Small intestine (tissue), 7 donors: ENCODE measurements at regions not wholly inside any gene's neighbourhood (a gene's known extent, or its start where the extent isn't known, plus 50 kb on each side); places are given as distances from the start of the nearest gene placed in this dataset.

ENCODE experiments used
- DNase-seq, 2 donors: peaks; one replicate each; pipeline versions ENCODE4 v3.0.0 to v3.0.0-alpha.2; 2013
- FAIRE-seq: peaks from 2 replicates; lab custom pipeline; 2012; peaks lifted over from hg19 to GRCh38; lab: Jason Lieb, UNC
- H3K27ac ChIP-seq, 3 donors: one replicate each; pipeline ENCODE4 v1.5.1; 2013; ENCODE audit warnings: low read length in 2 of 3, mild to moderate bottlenecking in 2 of 3, control low read depth in 1 of 3, inconsistent platforms in 1 of 3, low read depth in 1 of 3, moderate library complexity in 1 of 3
- H3K27me3 ChIP-seq, 3 donors: one replicate each; pipeline ENCODE4 v1.6.1; 2013; ENCODE audit warnings: low read length in 3 of 3, inconsistent platforms in 1 of 3; ENCODE audit not compliant: control insufficient read depth in 3 of 3, insufficient read depth in 3 of 3
- H3K36me3 ChIP-seq, 3 donors: one replicate each; pipeline ENCODE4 v1.6.1; 2013; ENCODE audit warnings: low read length in 3 of 3, inconsistent platforms in 1 of 3, low read depth in 1 of 3, mild to moderate bottlenecking in 1 of 3, moderate library complexity in 1 of 3; ENCODE audit not compliant: control insufficient read depth in 3 of 3, insufficient read depth in 2 of 3
- H3K4me1 ChIP-seq, 3 donors: one replicate each; pipeline ENCODE4 v1.6.1; 2013; ENCODE audit warnings: low read length in 2 of 3, inconsistent platforms in 1 of 3, low read depth in 1 of 3, mild to moderate bottlenecking in 1 of 3, moderate library complexity in 1 of 3; ENCODE audit not compliant: control insufficient read depth in 3 of 3, insufficient read depth in 2 of 3
- H3K4me3 ChIP-seq, 3 donors: one replicate each; pipeline ENCODE4 v1.5.1; 2013; ENCODE audit warnings: low read length in 3 of 3, control low read depth in 1 of 3, inconsistent platforms in 1 of 3, low read depth in 1 of 3, mild to moderate bottlenecking in 1 of 3, moderate library complexity in 1 of 3
- H3K9me3 ChIP-seq, 2 donors: one replicate each; pipeline ENCODE4 v1.6.1; 2013; ENCODE audit warnings: low read depth in 1 of 2, low read length in 1 of 2; ENCODE audit not compliant: control insufficient read depth in 2 of 2, insufficient read depth in 1 of 2
- WGBS, 3 donors: extraction: QIAGEN DNeasy Blood & Tissue Kit; methylation state at CpG; one replicate each; pipeline ENCODE4 v1.1.7; 2013; 5-methylcytosine and 5-hydroxymethylcytosine counted together
- donor health status: healthy with polysubstance abuse.
- donor health status: control.
- donor health status: control.
- donor health status: Bipolar disorder and iron deficiency.
- donor health status: healthy.

GRCh38 chr18:57211776-57212175 is 64.9 kb downstream of the BOD1L2 start:
- no peak for DNase-seq
- Histone ChIP-seq H3K27ac (peak overlapping the region; percentile 18 to 74 (median 36)), H3K9me3 (no peaks in the 10 kb centered on the region), H3K27me3 (no peaks in the 10 kb centered on the region), H3K4me1 (peaks cover 6 to 34% (median 10%) of the 10 kb centered on the region in 3 donors), H3K36me3 (no peaks in the 10 kb centered on the region), H3K4me3 (no peak overlapping the region)
- no peak for FAIRE-seq
- WGBS, 3 donors: 78 to 100% (median 86%) methylated on average over 1 of the region's 1 CpG

GRCh38 chr18:57212678-57213077 is 65.8 kb downstream of the BOD1L2 start:
- no peak overlapping the region for H3K4me3 ChIP-seq
- H3K4me1 ChIP-seq: peaks cover 6 to 34% (median 10%) of the 10 kb centered on the region in 3 donors
- H3K27ac ChIP-seq: no peak overlapping the region
- DNase-seq: no peak
- FAIRE-seq: no peak
- H3K9me3 ChIP-seq: no peaks in the 10 kb centered on the region
- 93 to 96% (median 93%) methylated on average over 7 of the region's 7 CpGs for WGBS, 3 donors
- H3K36me3 ChIP-seq: no peaks in the 10 kb centered on the region
- no peaks in the 10 kb centered on the region for H3K27me3 ChIP-seq

- no peak overlapping the region for H3K27ac ChIP-seq
- FAIRE-seq: no peak
- WGBS, 3 donors: 92 to 95% (median 95%) methylated on average over 3 of the region's 3 CpGs
- H3K36me3 ChIP-seq: no peaks in the 10 kb centered on the region
- peaks cover 0 to 18% (median 2%) of the 10 kb centered on the region in 3 donors for H3K4me1 ChIP-seq
- no peaks in the 10 kb centered on the region for H3K9me3 ChIP-seq
- no peak overlapping the region for H3K4me3 ChIP-seq
- DNase-seq: no peak
- no peaks in the 10 kb centered on the region for H3K27me3 ChIP-seq
Observed at GRCh38 chr18:57214976-57215375, 68.1 kb downstream of the BOD1L2 start.

- no peak for FAIRE-seq
- Histone ChIP-seq H3K27ac (no peak overlapping the region), H3K4me1 (no peaks in the 10 kb centered on the region), H3K36me3 (no peaks in the 10 kb centered on the region), H3K9me3 (no peaks in the 10 kb centered on the region), H3K4me3 (no peak overlapping the region), H3K27me3 (no peaks in the 10 kb centered on the region)
- DNase-seq: no peak
- WGBS, 3 donors: 92 to 97% (median 95%) methylated on average over 6 of the region's 6 CpGs
Observed at GRCh38 chr18:57218281-57218680, 71.4 kb downstream of the BOD1L2 start.

- Histone ChIP-seq H3K9me3 (no peaks in the 10 kb centered on the region), H3K27me3 (no peaks in the 10 kb centered on the region), H3K36me3 (no peaks in the 10 kb centered on the region), H3K4me3 (no peak overlapping the region), H3K4me1 (no peaks in the 10 kb centered on the region), H3K27ac (no peak overlapping the region)
- DNase-seq (no peak), FAIRE-seq (no peak)
Observed at GRCh38 chr18:57219964-57220363, 73.1 kb downstream of the BOD1L2 start.

- H3K4me1 ChIP-seq: no peaks in the 10 kb centered on the region
- no peaks in the 10 kb centered on the region for H3K36me3 ChIP-seq
- H3K9me3 ChIP-seq: no peaks in the 10 kb centered on the region
- H3K4me3 ChIP-seq: no peak overlapping the region
- no peak overlapping the region for H3K27ac ChIP-seq
- WGBS, 3 donors: 38 to 75% (median 64%) methylated on average over 3 of the region's 3 CpGs
- FAIRE-seq: no peak
- H3K27me3 ChIP-seq: no peaks in the 10 kb centered on the region
- DNase-seq: no peak
Observed at GRCh38 chr18:57220480-57220879, 73.6 kb downstream of the BOD1L2 start.

- Histone ChIP-seq H3K4me1 (no peaks in the 10 kb centered on the region), H3K27ac (no peak overlapping the region), H3K36me3 (no peaks in the 10 kb centered on the region), H3K4me3 (no peak overlapping the region), H3K27me3 (no peaks in the 10 kb centered on the region), H3K9me3 (no peaks in the 10 kb centered on the region)
- FAIRE-seq (no peak), DNase-seq (no peak)
- WGBS, 3 donors: 73 to 84% (median 75%) methylated on average over 9 of the region's 9 CpGs
Observed at GRCh38 chr18:57220930-57221483, 74.1 kb downstream of the BOD1L2 start.

- FAIRE-seq: no peak
- no peaks in the 10 kb centered on the region for H3K27me3 ChIP-seq
- no peak overlapping the region for H3K4me3 ChIP-seq
- H3K9me3 ChIP-seq: no peaks in the 10 kb centered on the region
- WGBS, 3 donors: 68 to 75% (median 70%) methylated on average over 4 of the region's 4 CpGs
- DNase-seq: no peak
- no peaks in the 10 kb centered on the region for H3K36me3 ChIP-seq
- no peak overlapping the region for H3K27ac ChIP-seq
- H3K4me1 ChIP-seq: no peaks in the 10 kb centered on the region
Observed at GRCh38 chr18:57223144-57223870, 76.4 kb downstream of the BOD1L2 start.
